ENCODE measurements at regions not wholly inside any gene's neighbourhood (a gene's known extent, or its start where the extent isn't known, plus 50 kb on each side); places are given as distances from the start of the nearest gene placed in this dataset.

DNA sequence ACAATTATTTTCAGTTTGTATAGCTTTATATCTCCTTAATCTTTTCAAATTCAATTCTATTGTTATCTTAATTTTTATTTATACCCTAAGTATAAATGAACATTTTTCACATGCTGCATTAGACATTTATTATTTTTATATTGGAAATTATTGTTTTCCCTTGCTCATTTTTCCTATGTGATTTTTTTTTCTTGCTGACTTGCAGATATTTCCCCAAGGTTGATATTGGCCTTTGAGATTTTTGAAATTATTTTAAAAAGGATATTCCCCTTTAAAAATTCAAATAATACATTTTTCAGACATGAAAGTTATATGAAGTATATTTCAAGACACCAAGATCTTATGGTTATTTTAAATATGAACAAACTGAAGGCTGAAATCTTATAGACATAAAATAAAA is 234.2 kb downstream of the TRIM36 start (continued):
- TF ChIP-seq RXRA (IDR thresholded peaks at IDR 0.05; ENCODE audit: insufficient read depth, low read depth, low read length) (no peak), BRCA1 (IDR thresholded peaks at IDR 0.05; ENCODE audit: low read depth, low read length) (no peak), TBP (IDR thresholded peaks at IDR 0.05; ENCODE audit: low read depth, low read length) (no peak), NRF1 (IDR thresholded peaks at IDR 0.05; ENCODE audit: low read depth, low read length) (no peak), SP2 (IDR thresholded peaks at IDR 0.05; ENCODE audit: low read length) (no peak), SAP30 (IDR thresholded peaks at IDR 0.05; ENCODE audit: insufficient read depth, insufficient replicate concordance, low read length) (no peak), TAF1 (IDR thresholded peaks at IDR 0.05; ENCODE audit: low read depth, low read length) (no peak), BACH1 (IDR thresholded peaks at IDR 0.05; ENCODE audit: low read length) (no peak), FOSL1 (IDR thresholded peaks at IDR 0.05; ENCODE audit: insufficient read depth, low read depth, low read length) (no peak)
- TF ChIP-seq, protein P1, sequence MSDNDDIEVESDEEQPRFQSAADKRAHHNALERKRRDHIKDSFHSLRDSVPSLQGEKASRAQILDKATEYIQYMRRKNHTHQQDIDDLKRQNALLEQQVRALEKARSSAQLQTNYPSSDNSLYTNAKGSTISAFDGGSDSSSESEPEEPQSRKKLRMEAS (IDR thresholded peaks at IDR 0.05) = no peak

Data from H1 (cell line).